Lower leg skin (tissue), 4 donors: ENCODE measurements at regions not wholly inside any gene's neighbourhood (a gene's known extent, or its start where the extent isn't known, plus 50 kb on each side); places are given as distances from the start of the nearest gene placed in this dataset.

ENCODE experiments used
- DNase-seq, 2 donors: peaks; one replicate each; pipeline ENCODE4 v3.0.0-alpha.2; 2019; ENCODE audit warnings: low spot score in 2 of 2
- H3K4me3 ChIP-seq: fragments of 200-600 bp; sonication (generic); 2 replicates; pipeline ENCODE4 v1.5.1; 2017; ENCODE audit warnings: mild to moderate bottlenecking, low read depth; ENCODE audit not compliant: poor library complexity, severe bottlenecking
- POLR2A ChIP-seq, 2 donors: fragments of 450-650 bp; IDR thresholded peaks; one replicate each; pipeline ENCODE4 v1.6.1; 2016 to 2017; ENCODE audit warnings: antibody characterized with exemption in 2 of 2, mild to moderate bottlenecking in 1 of 2, moderate library complexity in 1 of 2
- WGBS, 2 donors: methylation state at CpG; one replicate each; pipeline ENCODE4 v1.1.5; 2018; 5-methylcytosine and 5-hydroxymethylcytosine counted together
- intact Hi-C: fragments of 100-400 bp; cut with DNase I; formaldehyde crosslinking; loops from one replicate; pipeline ENCODE4 v1.15.0; 2023; ENCODE audit warnings: low total_unique reads
- TF ChIP-seq, protein P1 (sequence below), 3 donors: fragments of 450-650 bp; IDR thresholded peaks; one replicate each; pipeline ENCODE4 v1.5.1; 2016; ENCODE audit warnings: antibody characterized with exemption in 3 of 3, mild to moderate bottlenecking in 3 of 3, moderate library complexity in 2 of 3

DNA sequence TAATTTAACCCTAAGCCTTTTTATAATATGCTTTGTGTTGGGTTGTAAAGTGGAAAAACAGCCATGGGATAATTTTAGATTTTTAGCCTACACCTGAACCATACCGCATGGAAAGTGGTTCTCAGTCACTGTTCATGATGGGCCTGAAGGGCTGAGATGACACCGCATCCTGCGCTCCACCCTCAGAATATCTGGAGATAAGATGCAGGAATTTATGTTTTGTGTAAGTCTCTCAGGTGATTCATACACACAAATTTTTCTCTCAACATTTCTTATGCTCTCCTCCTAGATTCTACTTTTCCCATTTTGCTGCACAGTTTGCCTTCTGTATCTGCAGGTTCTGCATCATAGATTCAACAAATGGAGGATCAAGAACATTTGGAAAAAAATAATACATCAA, 191.3 kb upstream of the PHACTR1 start:
- TF ChIP-seq POLR2A (IDR thresholded peaks at IDR 0.05) = no peak
- TF ChIP-seq, protein P1, sequence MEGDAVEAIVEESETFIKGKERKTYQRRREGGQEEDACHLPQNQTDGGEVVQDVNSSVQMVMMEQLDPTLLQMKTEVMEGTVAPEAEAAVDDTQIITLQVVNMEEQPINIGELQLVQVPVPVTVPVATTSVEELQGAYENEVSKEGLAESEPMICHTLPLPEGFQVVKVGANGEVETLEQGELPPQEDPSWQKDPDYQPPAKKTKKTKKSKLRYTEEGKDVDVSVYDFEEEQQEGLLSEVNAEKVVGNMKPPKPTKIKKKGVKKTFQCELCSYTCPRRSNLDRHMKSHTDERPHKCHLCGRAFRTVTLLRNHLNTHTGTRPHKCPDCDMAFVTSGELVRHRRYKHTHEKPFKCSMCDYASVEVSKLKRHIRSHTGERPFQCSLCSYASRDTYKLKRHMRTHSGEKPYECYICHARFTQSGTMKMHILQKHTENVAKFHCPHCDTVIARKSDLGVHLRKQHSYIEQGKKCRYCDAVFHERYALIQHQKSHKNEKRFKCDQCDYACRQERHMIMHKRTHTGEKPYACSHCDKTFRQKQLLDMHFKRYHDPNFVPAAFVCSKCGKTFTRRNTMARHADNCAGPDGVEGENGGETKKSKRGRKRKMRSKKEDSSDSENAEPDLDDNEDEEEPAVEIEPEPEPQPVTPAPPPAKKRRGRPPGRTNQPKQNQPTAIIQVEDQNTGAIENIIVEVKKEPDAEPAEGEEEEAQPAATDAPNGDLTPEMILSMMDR (IDR thresholded peaks at IDR 0.05) = no peak
- DNase-seq = no peak
- H3K4me3 ChIP-seq = no peak overlapping the region
- intact Hi-C loops = no loop called here
- 70 to 71% methylated on average over 3 of the region's 3 CpGs for WGBS, 2 donors

DNA sequence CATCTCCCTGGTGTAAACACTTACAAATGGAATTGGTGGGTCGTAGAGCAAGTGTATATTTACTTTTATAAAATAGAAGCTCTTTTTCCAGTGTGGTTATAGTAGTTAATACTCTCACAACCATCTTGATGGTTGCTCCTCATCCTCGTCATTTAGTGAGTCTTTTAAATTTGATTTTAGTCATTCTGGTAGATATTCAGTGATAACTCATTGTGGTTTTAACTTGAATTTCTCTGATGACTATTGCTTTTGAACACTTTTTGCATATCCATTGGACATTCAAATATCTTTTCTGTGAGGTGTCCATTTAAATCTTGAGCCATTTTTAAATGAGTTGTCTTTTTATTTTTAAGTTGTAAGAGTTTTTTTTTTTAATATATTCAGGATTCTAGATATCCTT, 189.2 kb upstream of the PHACTR1 start:
- intact Hi-C loops = no loop called here
- TF ChIP-seq, protein P1 (IDR thresholded peaks at IDR 0.05) = no peak
- TF ChIP-seq POLR2A (IDR thresholded peaks at IDR 0.05) = no peak
- WGBS, 2 donors = 86 to 91% methylated on average over 2 of the region's 2 CpGs
- no peak for DNase-seq
- no peak overlapping the region for H3K4me3 ChIP-seq

DNA sequence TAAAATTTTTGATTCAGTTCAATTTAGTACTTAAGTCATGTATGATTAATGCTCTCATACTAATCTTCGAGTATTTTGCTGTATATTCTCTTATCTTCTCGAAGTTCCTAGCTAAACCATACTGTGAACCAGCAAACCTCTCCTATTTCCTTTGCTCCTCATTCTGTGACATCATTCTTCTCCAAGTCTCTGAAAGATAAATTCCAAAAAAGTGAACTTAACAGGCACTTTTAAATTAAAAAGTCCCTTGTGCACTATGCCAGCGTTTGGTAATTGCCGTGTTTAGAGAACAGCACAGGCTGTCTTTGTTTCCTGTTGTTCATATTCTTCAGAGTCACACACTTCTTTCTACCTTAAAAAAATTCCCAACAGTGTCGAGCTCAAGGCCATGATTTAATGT, 188.4 kb upstream of the PHACTR1 start:
- intact Hi-C loops = no loop called here
- no peak for DNase-seq
- 52 to 55% methylated on average over 5 of the region's 5 CpGs for WGBS, 2 donors
- TF ChIP-seq POLR2A (IDR thresholded peaks at IDR 0.05) = no peak
- TF ChIP-seq, protein P1 (IDR thresholded peaks at IDR 0.05) = no peak
- no peak overlapping the region for H3K4me3 ChIP-seq

DNA sequence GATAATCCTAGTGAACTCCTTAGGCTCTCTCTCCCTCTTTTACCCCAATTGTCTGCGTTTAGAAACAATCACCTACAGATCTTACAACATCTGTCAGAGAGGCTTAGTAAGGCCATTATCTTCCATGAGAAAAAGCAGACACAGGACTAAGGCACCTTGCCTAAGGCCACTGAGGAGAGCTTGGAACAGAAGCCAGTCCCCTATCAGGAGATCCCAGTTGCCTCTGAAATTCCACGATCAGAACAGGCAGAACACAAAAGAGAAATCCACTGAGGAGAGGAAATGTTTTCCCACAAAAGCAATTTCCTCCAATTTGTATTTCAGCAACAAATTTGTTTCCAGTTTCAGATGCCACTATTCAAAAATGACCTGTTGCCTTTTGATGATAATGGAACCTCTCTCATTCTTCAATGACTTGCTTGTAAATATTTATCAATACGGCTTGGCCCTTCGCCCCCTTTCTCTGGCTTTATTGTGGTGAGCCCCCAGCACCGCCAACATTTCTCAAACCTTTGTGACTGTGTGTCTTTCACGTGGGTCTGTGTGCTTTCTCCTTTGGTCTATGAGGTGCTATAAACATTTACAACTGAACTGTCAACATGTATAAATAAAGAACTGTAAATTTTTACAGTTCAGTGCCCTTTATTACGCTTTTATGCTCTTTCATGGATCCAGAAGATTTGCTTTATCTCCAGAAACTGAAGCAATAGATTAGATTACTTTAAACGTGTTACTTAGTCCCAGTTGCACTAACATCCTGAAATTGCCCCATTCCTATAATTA, 187.8 kb upstream of the PHACTR1 start:
- intact Hi-C loops = no loop called here
- 58 to 65% methylated on average over 8 of the region's 8 CpGs for WGBS, 2 donors
- no peak overlapping the region for H3K4me3 ChIP-seq
- DNase-seq = no peak
- TF ChIP-seq, protein P1 (IDR thresholded peaks at IDR 0.05) = no peak
- no peak for TF ChIP-seq POLR2A (IDR thresholded peaks at IDR 0.05)

DNA sequence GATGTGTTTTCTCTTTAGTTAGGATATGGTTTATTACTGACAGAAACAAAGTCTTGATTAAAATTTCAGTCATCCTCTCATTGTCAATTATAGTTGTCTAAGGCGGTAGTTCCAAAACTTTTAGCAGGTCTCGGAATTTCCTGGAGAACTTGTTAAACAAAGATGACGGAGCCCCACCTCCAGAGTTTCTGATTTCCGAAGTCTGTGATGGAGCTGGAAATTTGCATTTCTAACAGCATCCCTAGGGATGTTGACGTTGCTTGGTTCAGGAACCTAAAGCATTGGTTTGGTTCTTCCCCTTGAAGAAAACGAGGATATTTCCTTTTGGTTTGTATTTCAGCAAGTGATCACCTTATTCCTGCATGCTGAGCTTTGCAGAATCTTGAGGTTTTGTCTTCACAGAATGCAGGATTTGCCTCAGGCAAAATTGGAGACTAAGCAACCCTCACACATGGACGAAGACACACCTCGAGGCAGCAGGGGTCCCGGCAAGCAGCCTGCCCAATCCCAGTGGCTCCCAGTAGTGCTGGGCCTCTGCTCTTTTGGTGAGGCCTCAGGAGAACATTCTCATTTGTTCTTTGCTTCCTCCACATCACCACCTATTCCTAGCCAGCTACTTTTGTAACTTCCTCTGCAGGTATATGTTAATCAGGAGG, 187.1 kb upstream of the PHACTR1 start:
- no peak for TF ChIP-seq POLR2A (IDR thresholded peaks at IDR 0.05)
- TF ChIP-seq, protein P1 (IDR thresholded peaks at IDR 0.05) = no peak
- intact Hi-C loops = no loop called here
- H3K4me3 ChIP-seq = no peak overlapping the region
- no peak for DNase-seq
- WGBS, 2 donors = 68 to 78% methylated on average over 9 of the region's 9 CpGs
